Inflammatory macrophage treated with lipopolysaccharide for 4 hours (primary cell): ENCODE measurements at regions not wholly inside any gene's neighbourhood (a gene's known extent, or its start where the extent isn't known, plus 50 kb on each side); places are given as distances from the start of the nearest gene placed in this dataset.
"Not testable (repeated sequence)": the region's sequence is repeated elsewhere in the genome, so short reads cannot be mapped to it uniquely, and the experiment has no call there.

Source experiments
- DNase-seq: peaks from one replicate; pipeline ENCODE4 v3.0.0-alpha.2; 2020

GRCh38 chrX:13518126-13518525 lies 51.3 kb upstream of the EGFL6 start:
- no peak for DNase-seq

- DNase-seq: no peak
Observed at GRCh38 chrX:13515211-13515930, 54.0 kb upstream of the EGFL6 start.

GRCh38 chrX:13511944-13512330 lies 57.5 kb upstream of the EGFL6 start:
- no peak for DNase-seq

GRCh38 chrX:13511241-13511943 lies 58.0 kb upstream of the EGFL6 start:
- no peak for DNase-seq

GRCh38 chrX:13507893-13508292 lies 61.5 kb upstream of the EGFL6 start:
- no peak for DNase-seq

GRCh38 chrX:13506574-13506973 lies 62.8 kb upstream of the EGFL6 start:
- DNase-seq: peak; percentile 42

- DNase-seq: no peak
Observed at GRCh38 chrX:13502590-13502989, 66.8 kb upstream of the EGFL6 start.

- DNase-seq: no peak
Observed at GRCh38 chrX:13499736-13500135, 69.7 kb upstream of the EGFL6 start.

GRCh38 chrX:13498238-13498637 lies 71.2 kb upstream of the EGFL6 start:
- DNase-seq: no peak

GRCh38 chrX:13495232-13495631 lies 74.2 kb upstream of the EGFL6 start:
- DNase-seq: no peak

GRCh38 chrX:13494562-13494961 lies 74.8 kb upstream of the EGFL6 start:
- peak; percentile 9 for DNase-seq

- no peak for DNase-seq
Observed at GRCh38 chrX:13493659-13494058, 75.7 kb upstream of the EGFL6 start.

- no peak for DNase-seq
Observed at GRCh38 chrX:13492286-13492685, 77.1 kb upstream of the EGFL6 start.

GRCh38 chrX:13491061-13491460 lies 78.3 kb upstream of the EGFL6 start:
- DNase-seq: peak; percentile 73

GRCh38 chrX:13489454-13489853 lies 79.9 kb upstream of the EGFL6 start:
- DNase-seq: peak; percentile 79

- peak; percentile 60 for DNase-seq
Observed at GRCh38 chrX:13487731-13488505, 81.5 kb upstream of the EGFL6 start.

GRCh38 chrX:13485167-13485566 lies 84.2 kb upstream of the EGFL6 start:
- DNase-seq: no peak

- DNase-seq: no peak
Observed at GRCh38 chrX:13483773-13484172, 85.6 kb upstream of the EGFL6 start.

- DNase-seq: no peak
Observed at GRCh38 chrX:13482746-13483541, 86.5 kb upstream of the EGFL6 start.

GRCh38 chrX:13480780-13481179 lies 88.6 kb upstream of the EGFL6 start:
- DNase-seq: not testable (repeated sequence)

- no peak for DNase-seq
Observed at GRCh38 chrX:13479452-13479813, 90.0 kb upstream of the EGFL6 start.

- no peak for DNase-seq
Observed at GRCh38 chrX:13478740-13479451, 90.5 kb upstream of the EGFL6 start.
